Liver (tissue), 8 donors: ENCODE measurements at regions not wholly inside any gene's neighbourhood (a gene's known extent, or its start where the extent isn't known, plus 50 kb on each side); places are given as distances from the start of the nearest gene placed in this dataset.

Source experiments
- DNase-seq: peaks from one replicate; pipeline ENCODE4 v3.0.0-alpha.2; 2017; ENCODE audit warnings: low spot score
- H3K27ac ChIP-seq, 2 donors: one replicate each; pipeline ENCODE4 v1.7.0; 2013; ENCODE audit warnings: inconsistent platforms in 2 of 2, low read length in 2 of 2, control low read depth in 1 of 2, low read depth in 1 of 2, mild to moderate bottlenecking in 1 of 2
- H3K27me3 ChIP-seq, 4 donors: one replicate each; pipeline versions ENCODE4 v1.6.1 to v1.7.0; 2013; ENCODE audit warnings: low read length in 3 of 4, inconsistent platforms in 1 of 4, mild to moderate bottlenecking in 1 of 4, moderate library complexity in 1 of 4; ENCODE audit not compliant: control insufficient read depth in 4 of 4, insufficient read depth in 4 of 4
- H3K36me3 ChIP-seq, 4 donors: one replicate each; pipeline versions ENCODE4 v1.6.1 to v1.7.0; 2013; ENCODE audit warnings: low read length in 3 of 4, mild to moderate bottlenecking in 3 of 4, low read depth in 1 of 4, moderate library complexity in 1 of 4; ENCODE audit not compliant: control insufficient read depth in 4 of 4, insufficient read depth in 3 of 4
- H3K4me1 ChIP-seq, 4 donors: one replicate each; pipeline versions ENCODE4 v1.6.1 to v1.7.0; 2013; ENCODE audit warnings: low read length in 3 of 4, mild to moderate bottlenecking in 3 of 4, moderate library complexity in 1 of 4; ENCODE audit not compliant: control insufficient read depth in 4 of 4, insufficient read depth in 4 of 4
- H3K4me3 ChIP-seq, 3 donors: one replicate each; pipeline versions ENCODE4 v1.6.1 to v1.7.0; 2013; ENCODE audit warnings: low read length in 3 of 3, control low read depth in 1 of 3, low read depth in 1 of 3, mild to moderate bottlenecking in 1 of 3
- H3K9ac ChIP-seq, 2 donors: one replicate each; pipeline ENCODE4 v1.7.0; 2013; ENCODE audit warnings: low read length in 2 of 2, mild to moderate bottlenecking in 2 of 2, moderate library complexity in 2 of 2, control low read depth in 1 of 2, low read depth in 1 of 2
- H3K9me3 ChIP-seq, 4 donors: one replicate each; pipeline versions ENCODE4 v1.6.1 to v1.7.0; 2013; ENCODE audit warnings: low read length in 3 of 4; ENCODE audit not compliant: control insufficient read depth in 4 of 4
- CTCF ChIP-seq: fragments of 150-350 bp; IDR thresholded peaks from 2 replicates; pipeline ENCODE4 v1.5.1; 2017; ENCODE audit warnings: improper control_type of control experiment, low read depth, low read length; ENCODE audit not compliant: missing input control
- EGR1 ChIP-seq, 2 donors: IDR thresholded peaks; 2 replicates each; pipeline ENCODE4 v1.6.1; 2016 to 2018; ENCODE audit warnings: antibody characterized with exemption in 2 of 2, low read depth in 2 of 2
- FOXA1 ChIP-seq: IDR thresholded peaks from 2 replicates; pipeline ENCODE4 v1.6.1; 2016; ENCODE audit warnings: antibody characterized with exemption
- FOXA2 ChIP-seq: IDR thresholded peaks from 2 replicates; pipeline ENCODE4 v1.6.1; 2016; ENCODE audit warnings: antibody characterized with exemption
- GABPA ChIP-seq, 2 donors: IDR thresholded peaks in 1 of 2; conservative IDR thresholded peaks in 1 of 2; 2 replicates each; pipeline ENCODE4 v1.6.1; 2016; ENCODE audit warnings: antibody characterized with exemption in 2 of 2, mild to moderate bottlenecking in 1 of 2, moderate library complexity in 1 of 2
- HNF4A ChIP-seq, 2 donors: conservative IDR thresholded peaks; 2 replicates each; pipeline ENCODE4 v1.6.1; 2016; ENCODE audit warnings: antibody characterized with exemption in 2 of 2, mild to moderate bottlenecking in 2 of 2
- HNF4G ChIP-seq: IDR thresholded peaks from 2 replicates; pipeline ENCODE4 v1.6.1; 2016; ENCODE audit warnings: antibody characterized with exemption
- MAX ChIP-seq: IDR thresholded peaks from 2 replicates; pipeline ENCODE4 v1.6.1; 2016; ENCODE audit warnings: antibody characterized with exemption
- NR2F2 ChIP-seq: IDR thresholded peaks from 2 replicates; pipeline ENCODE4 v1.6.1; 2016; ENCODE audit warnings: antibody characterized with exemption
- RAD21 ChIP-seq, 2 donors: IDR thresholded peaks; 2 replicates each; pipeline ENCODE4 v1.6.1; 2016; ENCODE audit warnings: antibody characterized with exemption in 2 of 2, mild to moderate bottlenecking in 2 of 2
- REST ChIP-seq: IDR thresholded peaks from 2 replicates; pipeline ENCODE4 v1.6.1; 2016; ENCODE audit warnings: antibody characterized with exemption, mild to moderate bottlenecking
- RXRA ChIP-seq, 2 donors: IDR thresholded peaks; 2 replicates each; pipeline ENCODE4 v1.6.1; 2017 to 2018; ENCODE audit warnings: antibody characterized with exemption in 2 of 2, mild to moderate bottlenecking in 1 of 2
- SP1 ChIP-seq: IDR thresholded peaks from 2 replicates; pipeline ENCODE4 v1.6.1; 2018; ENCODE audit warnings: antibody characterized with exemption, mild to moderate bottlenecking
- TAF1 ChIP-seq: conservative IDR thresholded peaks from 2 replicates; pipeline ENCODE4 v1.6.1; 2016; ENCODE audit warnings: antibody characterized with exemption, mild to moderate bottlenecking
- YY1 ChIP-seq: IDR thresholded peaks from 2 replicates; pipeline ENCODE4 v1.6.1; 2016; ENCODE audit warnings: antibody characterized with exemption, mild to moderate bottlenecking
- WGBS: extraction: QIAGEN DNeasy Blood & Tissue Kit; methylation state at CpG from one replicate; pipeline ENCODE4 v1.1.7; 2013; 5-methylcytosine and 5-hydroxymethylcytosine counted together
- TF ChIP-seq, protein P1 (sequence below): IDR thresholded peaks from 2 replicates; pipeline ENCODE4 v1.6.1; 2016; ENCODE audit warnings: antibody characterized with exemption
- TF ChIP-seq, protein P2 (sequence below): IDR thresholded peaks from 2 replicates; pipeline ENCODE4 v1.6.1; 2016; ENCODE audit warnings: antibody characterized with exemption
- donor health status: healthy.
- donor health status: healthy.
- donor health status: healthy.
- donor health status: healthy.
- donor health status: healthy.

- DNase-seq: no peak
- H3K9ac ChIP-seq: no peak overlapping the region
- no peak overlapping the region for H3K4me3 ChIP-seq
- no peaks in the 10 kb centered on the region for H3K27me3 ChIP-seq
- 91% methylated on average over 2 of the region's 2 CpGs for WGBS
- H3K27ac ChIP-seq: no peak overlapping the region
- no peak for TF ChIP-seq SP1
- TF ChIP-seq TAF1: no peak
- no peak for TF ChIP-seq YY1
- no peak for TF ChIP-seq RAD21 (IDR thresholded peaks at IDR 0.05)
- TF ChIP-seq NR2F2: no peak
- no peak for TF ChIP-seq CTCF
- TF ChIP-seq, protein P1, sequence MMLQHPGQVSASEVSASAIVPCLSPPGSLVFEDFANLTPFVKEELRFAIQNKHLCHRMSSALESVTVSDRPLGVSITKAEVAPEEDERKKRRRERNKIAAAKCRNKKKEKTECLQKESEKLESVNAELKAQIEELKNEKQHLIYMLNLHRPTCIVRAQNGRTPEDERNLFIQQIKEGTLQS: no peak
- TF ChIP-seq HNF4G: no peak
- TF ChIP-seq EGR1 (IDR thresholded peaks at IDR 0.05; ENCODE audit: low read depth in 2 of 2): no peak
- no peak for TF ChIP-seq REST
- no peak for TF ChIP-seq MAX
- TF ChIP-seq FOXA1: no peak
- TF ChIP-seq, protein P2, sequence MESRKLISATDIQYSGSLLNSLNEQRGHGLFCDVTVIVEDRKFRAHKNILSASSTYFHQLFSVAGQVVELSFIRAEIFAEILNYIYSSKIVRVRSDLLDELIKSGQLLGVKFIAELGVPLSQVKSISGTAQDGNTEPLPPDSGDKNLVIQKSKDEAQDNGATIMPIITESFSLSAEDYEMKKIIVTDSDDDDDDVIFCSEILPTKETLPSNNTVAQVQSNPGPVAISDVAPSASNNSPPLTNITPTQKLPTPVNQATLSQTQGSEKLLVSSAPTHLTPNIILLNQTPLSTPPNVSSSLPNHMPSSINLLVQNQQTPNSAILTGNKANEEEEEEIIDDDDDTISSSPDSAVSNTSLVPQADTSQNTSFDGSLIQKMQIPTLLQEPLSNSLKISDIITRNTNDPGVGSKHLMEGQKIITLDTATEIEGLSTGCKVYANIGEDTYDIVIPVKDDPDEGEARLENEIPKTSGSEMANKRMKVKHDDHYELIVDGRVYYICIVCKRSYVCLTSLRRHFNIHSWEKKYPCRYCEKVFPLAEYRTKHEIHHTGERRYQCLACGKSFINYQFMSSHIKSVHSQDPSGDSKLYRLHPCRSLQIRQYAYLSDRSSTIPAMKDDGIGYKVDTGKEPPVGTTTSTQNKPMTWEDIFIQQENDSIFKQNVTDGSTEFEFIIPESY: no peak
- no peaks in the 10 kb centered on the region for H3K4me1 ChIP-seq
- H3K36me3 ChIP-seq: no peaks in the 10 kb centered on the region
- H3K9me3 ChIP-seq: no peaks in the 10 kb centered on the region
Measured at GRCh38 chr2:57190007-57190406, 856.6 kb upstream of the VRK2 start.

DNA sequence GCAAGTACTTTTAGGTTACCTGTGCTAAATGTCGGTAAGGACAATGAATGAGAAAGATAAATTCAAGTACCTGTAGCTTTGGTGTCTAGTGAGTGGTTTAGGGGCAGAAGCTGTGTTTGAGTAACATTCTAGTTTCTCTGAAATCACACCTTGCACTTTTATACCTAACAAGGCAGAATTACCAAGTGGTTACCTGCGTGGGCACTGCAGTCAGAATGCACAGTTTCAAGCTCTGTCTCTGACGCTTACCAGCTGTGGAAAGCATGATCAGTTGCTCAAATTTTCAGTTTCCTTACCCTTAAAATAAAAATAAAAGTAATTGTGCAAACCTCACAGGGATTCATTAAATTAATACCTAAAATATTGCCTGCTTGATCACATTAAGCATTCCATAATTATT is 846.9 kb upstream of the VRK2 start:
- 78% methylated on average over 3 of the region's 3 CpGs for WGBS
- Histone ChIP-seq H3K27me3 (no peaks in the 10 kb centered on the region), H3K9ac (no peak overlapping the region), H3K4me1 (no peaks in the 10 kb centered on the region), H3K4me3 (no peak overlapping the region), H3K36me3 (no peaks in the 10 kb centered on the region), H3K9me3 (no peaks in the 10 kb centered on the region), H3K27ac (no peak overlapping the region)
- no peak for DNase-seq
- no peak for TF ChIP-seq RAD21 (IDR thresholded peaks at IDR 0.05)
- no peak for TF ChIP-seq FOXA2
- TF ChIP-seq CTCF: no peak
- TF ChIP-seq NR2F2: no peak
- no peak for TF ChIP-seq HNF4G
- TF ChIP-seq, protein P2: no peak
- TF ChIP-seq HNF4A (conservative IDR thresholded peaks at IDR 0.05): no peak
- no peak for TF ChIP-seq GABPA (IDR thresholded peaks at IDR 0.05 in 1 of 2, conservative IDR thresholded peaks at IDR 0.05 in 1 of 2)
- TF ChIP-seq, protein P1: no peak
- TF ChIP-seq FOXA1: no peak
- no peak for TF ChIP-seq RXRA (IDR thresholded peaks at IDR 0.05)
- TF ChIP-seq MAX: no peak
- TF ChIP-seq TAF1: no peak
- TF ChIP-seq SP1: no peak
